IPS DF 6.9 (cell line): ENCODE measurements at regions not wholly inside any gene's neighbourhood (a gene's known extent, or its start where the extent isn't known, plus 50 kb on each side); places are given as distances from the start of the nearest gene placed in this dataset.

Source experiments
- DNase-seq: peaks from one replicate; pipeline ENCODE4 v3.0.0-alpha.2; 2013; ENCODE audit warnings: low read depth, low spot score
- H3K27ac ChIP-seq: one replicate; pipeline ENCODE4 v1.5.1; 2013; ENCODE audit warnings: low read length, control low read depth
- H3K27me3 ChIP-seq: 2 replicates; pipeline ENCODE4 v1.6.1; 2013; ENCODE audit warnings: mild to moderate bottlenecking, low read length; ENCODE audit not compliant: control insufficient read depth, insufficient read depth
- H3K36me3 ChIP-seq: 2 replicates; pipeline ENCODE4 v1.6.1; 2013; ENCODE audit warnings: low read length; ENCODE audit not compliant: control insufficient read depth, insufficient read depth
- H3K4me1 ChIP-seq: 2 replicates; pipeline ENCODE4 v1.6.1; 2013; ENCODE audit warnings: low read length; ENCODE audit not compliant: control insufficient read depth, insufficient read depth
- H3K4me3 ChIP-seq: 2 replicates; pipeline ENCODE4 v1.5.1; 2013; ENCODE audit warnings: mild to moderate bottlenecking, low read length
- H3K9me3 ChIP-seq: 2 replicates; pipeline ENCODE4 v1.6.1; 2013; ENCODE audit warnings: low read length, inconsistent platforms; ENCODE audit not compliant: control insufficient read depth, insufficient read depth
- WGBS: extraction: QIAGEN DNeasy Blood & Tissue Kit; methylation state at CpG from one replicate; pipeline ENCODE4 v1.1.7; 2013; ENCODE audit warnings: mixed read lengths, missing lambda C conversion rate; ENCODE audit not compliant: insufficient read length, insufficient coverage; 5-methylcytosine and 5-hydroxymethylcytosine counted together

GRCh38 chr5:18888821-18889220 is 1099.2 kb downstream of the CDH18 start:
- no peak for DNase-seq
- H3K36me3 ChIP-seq: no peaks in the 10 kb centered on the region
- H3K4me3 ChIP-seq: no peak overlapping the region
- no peak overlapping the region for H3K27ac ChIP-seq
- H3K9me3 ChIP-seq: no peaks in the 10 kb centered on the region
- H3K27me3 ChIP-seq: no peaks in the 10 kb centered on the region
- no peaks in the 10 kb centered on the region for H3K4me1 ChIP-seq

GRCh38 chr5:18900644-18901043 is 1087.4 kb downstream of the CDH18 start:
- Histone ChIP-seq H3K27ac (no peak overlapping the region), H3K4me1 (no peaks in the 10 kb centered on the region), H3K27me3 (no peaks in the 10 kb centered on the region), H3K36me3 (no peaks in the 10 kb centered on the region), H3K4me3 (no peak overlapping the region), H3K9me3 (no peaks in the 10 kb centered on the region)
- DNase-seq: no peak
- WGBS: no CpG with 5 or more reads among the region's 3 CpGs

- Histone ChIP-seq H3K27ac (no peak overlapping the region), H3K4me1 (no peaks in the 10 kb centered on the region), H3K36me3 (no peaks in the 10 kb centered on the region), H3K27me3 (no peaks in the 10 kb centered on the region), H3K9me3 (no peaks in the 10 kb centered on the region), H3K4me3 (no peak overlapping the region)
- no peak for DNase-seq
- WGBS: no CpG with 5 or more reads among the region's 5 CpGs
Measured at GRCh38 chr5:18920966-18921365, 1067.0 kb downstream of the CDH18 start.

GRCh38 chr5:18932081-18932480 is 1055.9 kb downstream of the CDH18 start:
- no CpG with 5 or more reads among the region's 2 CpGs for WGBS
- no peaks in the 10 kb centered on the region for H3K4me1 ChIP-seq
- DNase-seq: no peak
- H3K36me3 ChIP-seq: no peaks in the 10 kb centered on the region
- H3K9me3 ChIP-seq: no peaks in the 10 kb centered on the region
- H3K27me3 ChIP-seq: no peaks in the 10 kb centered on the region
- no peak overlapping the region for H3K4me3 ChIP-seq
- H3K27ac ChIP-seq: no peak overlapping the region

GRCh38 chr5:18944771-18945170 is 1043.2 kb downstream of the CDH18 start:
- Histone ChIP-seq H3K4me1 (no peaks in the 10 kb centered on the region), H3K36me3 (no peaks in the 10 kb centered on the region), H3K4me3 (no peak overlapping the region), H3K9me3 (no peaks in the 10 kb centered on the region), H3K27me3 (no peaks in the 10 kb centered on the region), H3K27ac (no peak overlapping the region)
- DNase-seq: no peak
- 100% methylated on average over 3 of the region's 5 CpGs for WGBS

- no peak for DNase-seq
- Histone ChIP-seq H3K4me3 (no peak overlapping the region), H3K27me3 (no peaks in the 10 kb centered on the region), H3K9me3 (no peaks in the 10 kb centered on the region), H3K4me1 (no peaks in the 10 kb centered on the region), H3K27ac (no peak overlapping the region), H3K36me3 (no peaks in the 10 kb centered on the region)
- no CpG with 5 or more reads among the region's 2 CpGs for WGBS
Measured at GRCh38 chr5:18954239-18954638, 1033.8 kb downstream of the CDH18 start.

- no peaks in the 10 kb centered on the region for H3K27me3 ChIP-seq
- no peak overlapping the region for H3K27ac ChIP-seq
- no peak overlapping the region for H3K4me3 ChIP-seq
- DNase-seq: no peak
- H3K4me1 ChIP-seq: no peaks in the 10 kb centered on the region
- no peaks in the 10 kb centered on the region for H3K36me3 ChIP-seq
- no peaks in the 10 kb centered on the region for H3K9me3 ChIP-seq
- no CpG with 5 or more reads among the region's 4 CpGs for WGBS
Measured at GRCh38 chr5:18959535-18959934, 1028.5 kb downstream of the CDH18 start.

- Histone ChIP-seq H3K9me3 (no peaks in the 10 kb centered on the region), H3K4me3 (no peak overlapping the region), H3K36me3 (no peaks in the 10 kb centered on the region), H3K27me3 (no peaks in the 10 kb centered on the region), H3K27ac (no peak overlapping the region), H3K4me1 (no peaks in the 10 kb centered on the region)
- no CpG with 5 or more reads among the region's 3 CpGs for WGBS
- no peak for DNase-seq
Measured at GRCh38 chr5:18961234-18961633, 1026.8 kb downstream of the CDH18 start.

- H3K36me3 ChIP-seq: no peaks in the 10 kb centered on the region
- H3K9me3 ChIP-seq: no peaks in the 10 kb centered on the region
- no peak overlapping the region for H3K4me3 ChIP-seq
- no CpG with 5 or more reads among the region's 3 CpGs for WGBS
- no peaks in the 10 kb centered on the region for H3K27me3 ChIP-seq
- no peak for DNase-seq
- H3K4me1 ChIP-seq: no peaks in the 10 kb centered on the region
- no peak overlapping the region for H3K27ac ChIP-seq
Measured at GRCh38 chr5:18965893-18966292, 1022.1 kb downstream of the CDH18 start.

GRCh38 chr5:18967637-18968036 is 1020.4 kb downstream of the CDH18 start:
- DNase-seq: no peak
- Histone ChIP-seq H3K27me3 (no peaks in the 10 kb centered on the region), H3K9me3 (no peaks in the 10 kb centered on the region), H3K4me3 (no peak overlapping the region), H3K36me3 (no peaks in the 10 kb centered on the region), H3K27ac (no peak overlapping the region), H3K4me1 (no peaks in the 10 kb centered on the region; the same call in 1 of the 2 replicates)
- no CpG with 5 or more reads among the region's 1 CpG for WGBS

- Histone ChIP-seq H3K27me3 (no peaks in the 10 kb centered on the region), H3K4me3 (no peak overlapping the region), H3K36me3 (no peaks in the 10 kb centered on the region), H3K27ac (no peak overlapping the region), H3K4me1 (no peaks in the 10 kb centered on the region; the same call in 1 of the 2 replicates), H3K9me3 (no peaks in the 10 kb centered on the region)
- DNase-seq: no peak
- WGBS: no CpG with 5 or more reads among the region's 6 CpGs
Measured at GRCh38 chr5:18968966-18969365, 1019.0 kb downstream of the CDH18 start.
